Spleen (tissue), 11 donors: ENCODE measurements at regions not wholly inside any gene's neighbourhood (a gene's known extent, or its start where the extent isn't known, plus 50 kb on each side); places are given as distances from the start of the nearest gene placed in this dataset.

ENCODE experiments used
- DNase-seq: peaks from one replicate; pipeline ENCODE4 v3.0.0-alpha.2; 2020
- H3K27ac ChIP-seq, 8 donors: fragments of 200-600 bp; sonication (generic) in 7 of 8; 1 replicate in 4 of 8; 2 replicates in 4 of 8; pipeline versions ENCODE4 v1.5.0 to v1.8.0; 2016 to 2021; ENCODE audit warnings: inconsistent platforms in 4 of 8, mild to moderate bottlenecking in 4 of 8, moderate library complexity in 1 of 8
- H3K27me3 ChIP-seq, 7 donors: fragments of 200-600 bp; sonication (generic) in 6 of 7; replicated peaks in 1 of 7; 1 replicate in 4 of 7; 2 replicates in 3 of 7; pipeline versions ENCODE4 v1.5.0 to v1.8.0; 2016 to 2021; ENCODE audit warnings: inconsistent platforms in 3 of 7, mild to moderate bottlenecking in 1 of 7
- H3K36me3 ChIP-seq, 6 donors: fragments of 200-600 bp; sonication (generic) in 5 of 6; 1 replicate in 4 of 6; 2 replicates in 2 of 6; pipeline versions ENCODE4 v1.5.0 to v1.8.0; 2016 to 2021; ENCODE audit warnings: inconsistent platforms in 2 of 6
- H3K4me1 ChIP-seq, 6 donors: fragments of 200-600 bp; sonication (generic) in 5 of 6; 1 replicate in 3 of 6; 2 replicates in 3 of 6; pipeline versions ENCODE4 v1.5.0 to v1.8.0; 2016 to 2021; ENCODE audit warnings: inconsistent platforms in 3 of 6
- H3K4me3 ChIP-seq, 8 donors: fragments of 200-600 bp; sonication (generic) in 7 of 8; 1 replicate in 4 of 8; 2 replicates in 4 of 8; pipeline versions ENCODE4 v1.5.0 to v1.8.0; 2016 to 2021; ENCODE audit warnings: inconsistent platforms in 4 of 8, mild to moderate bottlenecking in 4 of 8, moderate library complexity in 2 of 8
- H3K9me3 ChIP-seq, 8 donors: fragments of 200-600 bp; sonication (generic) in 7 of 8; 1 replicate in 4 of 8; 2 replicates in 4 of 8; pipeline versions ENCODE4 v1.5.0 to v1.8.0; 2016 to 2021; ENCODE audit warnings: inconsistent platforms in 4 of 8
- CTCF ChIP-seq, 11 experiments: fragments of 200-600 bp in 7 of 11; fragments of 450-650 bp in 4 of 11; sonication (generic) in 4 of 11; IDR thresholded peaks in 8 of 11; conservative IDR thresholded peaks in 3 of 11; 1 replicate in 7 of 11; 2 replicates in 4 of 11; pipeline versions ENCODE4 v1.4.0 to v1.8.0; 2016 to 2021; ENCODE audit warnings: antibody characterized with exemption in 11 of 11, inconsistent platforms in 4 of 11, mild to moderate bottlenecking in 1 of 11
- POLR2A ChIP-seq, 3 donors: fragments of 450-650 bp; IDR thresholded peaks; one replicate each; pipeline ENCODE4 v1.5.1; 2017; ENCODE audit warnings: antibody characterized with exemption in 3 of 3, mild to moderate bottlenecking in 1 of 3
- POLR2AphosphoS5 ChIP-seq, 3 donors: sonication (generic); formaldehyde crosslinking; IDR thresholded peaks; one replicate each; pipeline ENCODE4 v1.5.1; 2017; ENCODE audit warnings: antibody characterized with exemption in 3 of 3
- WGBS, 5 donors: extraction: QIAGEN DNeasy Blood & Tissue Kit in 3 of 5; methylation state at CpG; one replicate each; pipeline versions ENCODE4 v1.1.5 to v1.1.7; 2013 to 2018; 5-methylcytosine and 5-hydroxymethylcytosine counted together
- intact Hi-C: fragments of 100-400 bp; cut with DNase I; formaldehyde crosslinking; loops from one replicate; pipeline ENCODE4 v1.15.0; 2023; ENCODE audit warnings: low total_unique reads
- donor health status: healthy with polysubstance abuse.
- donor health status: DM: no; HTN: no; CAD: no; lungs with moderate emphysema.
- donor health status: DM: no; HTN: no; CAD: no.
- donor health status: Bipolar disorder and iron deficiency.
- donor health status: healthy.
- donor health status: DM: no; HTN: no; CAD: no.
- donor health status: DM: yes; HTN: yes; CAD: no.

DNA sequence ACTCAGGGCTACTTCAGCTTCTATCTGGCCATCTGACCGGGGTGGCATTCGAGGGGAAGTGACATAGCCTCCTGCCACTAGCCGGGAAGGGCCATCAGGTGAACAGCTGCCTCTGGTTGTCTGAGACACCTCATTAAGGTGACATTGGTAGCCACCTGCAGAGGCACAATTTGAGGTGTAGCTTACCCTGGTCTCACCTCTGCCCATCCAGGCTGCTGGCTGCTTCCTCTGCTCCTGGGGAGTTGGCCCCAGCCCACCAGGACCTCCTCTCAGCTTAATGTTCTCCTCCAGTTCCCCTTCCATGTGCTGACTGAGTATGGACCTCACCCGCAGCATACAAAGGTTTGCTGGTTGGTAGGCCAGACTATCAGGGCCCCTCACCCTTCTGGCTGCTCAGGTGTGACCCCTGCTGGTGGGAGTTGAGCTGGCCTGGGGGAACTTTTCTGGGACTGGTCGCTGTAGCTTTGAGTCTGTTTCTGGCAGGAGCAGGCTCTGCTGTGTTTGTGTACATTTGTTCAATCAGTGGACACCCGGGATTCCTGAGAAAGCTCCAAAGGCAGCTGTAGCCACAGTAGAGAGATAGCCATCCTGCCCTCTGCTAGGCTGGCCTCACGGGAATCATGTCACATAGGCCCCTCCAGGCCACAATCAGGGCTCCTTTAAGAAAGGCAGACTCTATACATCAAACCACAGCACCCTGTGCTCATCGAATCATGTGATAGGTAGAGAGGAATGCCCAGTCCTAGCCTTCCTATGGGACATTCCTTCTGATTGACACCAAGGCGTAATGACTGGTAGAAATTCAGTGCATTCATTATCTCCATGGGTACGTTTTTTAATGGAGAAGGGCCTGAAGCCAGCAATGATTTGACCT is 295.1 kb upstream of the PLET1 start:
- 52 to 77% (median 64%) methylated on average over 8 to 10 of the region's 10 CpGs for WGBS, 5 donors
- intact Hi-C loops = loop anchor here (10.0 kb wide), 1 partner anchor 271 kb away; no protein-coding TSS in a partner anchor
- Histone ChIP-seq H3K27me3 (no peaks in the 10 kb centered on the region), H3K9me3 (no peaks in the 10 kb centered on the region), H3K36me3 (no peaks in the 10 kb centered on the region), H3K4me3 (no peak overlapping the region), H3K4me1 (no peaks in the 10 kb centered on the region), H3K27ac (no peak overlapping the region)
- TF ChIP-seq POLR2A (IDR thresholded peaks at IDR 0.05) (no peak), CTCF (IDR thresholded peaks at IDR 0.05 in 8 of 11, conservative IDR thresholded peaks at IDR 0.05 in 3 of 11) (peak in 10 of 11 experiments; percentile 9 to 73 (median 62))
- DNase-seq = peak; percentile 82

- H3K4me1 ChIP-seq = no peaks in the 10 kb centered on the region
- no peak overlapping the region for H3K4me3 ChIP-seq
- 79 to 90% (median 83%) methylated on average over 7 of the region's 7 CpGs for WGBS, 5 donors
- no peak overlapping the region for H3K27ac ChIP-seq
- no peaks in the 10 kb centered on the region for H3K9me3 ChIP-seq
- TF ChIP-seq CTCF (IDR thresholded peaks at IDR 0.05 in 8 of 11, conservative IDR thresholded peaks at IDR 0.05 in 3 of 11) (no peak), POLR2AphosphoS5 (IDR thresholded peaks at IDR 0.05) (no peak), POLR2A (IDR thresholded peaks at IDR 0.05) (no peak)
- intact Hi-C loops = loop anchor here (10.0 kb wide), 1 partner anchor 274 kb away; no protein-coding TSS in a partner anchor
- H3K27me3 ChIP-seq = no peaks in the 10 kb centered on the region
- DNase-seq = no peak
- no peaks in the 10 kb centered on the region for H3K36me3 ChIP-seq
These were observed 298.0 kb upstream of the PLET1 start for GRCh38 chr11:112558691-112559090.

- intact Hi-C loops = no loop called here
- Histone ChIP-seq H3K9me3 (no peaks in the 10 kb centered on the region), H3K4me1 (no peaks in the 10 kb centered on the region), H3K4me3 (no peak overlapping the region), H3K27ac (no peak overlapping the region), H3K36me3 (no peaks in the 10 kb centered on the region), H3K27me3 (no peaks in the 10 kb centered on the region)
- 78 to 91% (median 82%) methylated on average over 5 of the region's 5 CpGs for WGBS, 5 donors
- DNase-seq = no peak
- TF ChIP-seq CTCF (IDR thresholded peaks at IDR 0.05 in 8 of 11, conservative IDR thresholded peaks at IDR 0.05 in 3 of 11) (no peak), POLR2AphosphoS5 (IDR thresholded peaks at IDR 0.05) (no peak), POLR2A (IDR thresholded peaks at IDR 0.05) (no peak)
These were observed 303.1 kb upstream of the PLET1 start for GRCh38 chr11:112563808-112564207.

DNA sequence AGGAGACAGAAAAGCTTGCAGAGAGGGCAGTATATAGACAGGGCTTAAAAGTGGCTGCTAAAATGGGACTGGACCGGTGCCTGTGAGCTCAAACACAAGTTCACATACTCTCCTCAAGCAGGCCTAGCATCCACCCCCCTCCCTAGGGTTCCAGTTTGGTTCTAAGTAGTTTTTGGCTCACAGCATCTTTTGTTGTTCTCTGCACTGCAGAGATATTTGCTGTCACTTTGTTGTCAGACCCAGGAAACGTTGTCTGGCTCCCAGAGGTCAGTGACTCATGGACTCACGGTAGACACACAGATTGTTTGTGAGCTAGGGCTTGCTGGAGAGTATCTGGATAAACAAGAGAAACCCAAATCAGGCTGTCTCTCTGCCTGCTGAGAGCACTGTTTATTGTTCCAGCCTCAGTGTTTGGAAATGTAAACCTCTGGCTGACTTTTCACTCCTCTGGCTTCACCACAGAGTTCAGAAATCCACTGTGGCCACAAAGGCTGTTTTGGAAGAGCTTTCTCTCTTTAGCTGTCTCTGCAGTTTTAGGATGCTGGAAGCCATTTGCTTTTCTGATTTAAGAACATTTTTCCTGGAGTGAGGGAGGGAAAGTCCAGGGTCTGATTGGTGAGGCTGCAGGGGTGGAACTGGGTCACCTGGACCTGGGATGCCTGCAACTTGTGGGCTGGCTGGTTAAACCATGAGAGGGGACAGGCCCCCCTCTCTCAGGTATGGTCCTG is 303.7 kb upstream of the PLET1 start:
- DNase-seq = no peak
- H3K27ac ChIP-seq = no peak overlapping the region
- no peaks in the 10 kb centered on the region for H3K9me3 ChIP-seq
- intact Hi-C loops = no loop called here
- no peaks in the 10 kb centered on the region for H3K36me3 ChIP-seq
- TF ChIP-seq POLR2AphosphoS5 (IDR thresholded peaks at IDR 0.05) (no peak), POLR2A (IDR thresholded peaks at IDR 0.05) (no peak), CTCF (IDR thresholded peaks at IDR 0.05 in 8 of 11, conservative IDR thresholded peaks at IDR 0.05 in 3 of 11) (no peak)
- no peaks in the 10 kb centered on the region for H3K27me3 ChIP-seq
- WGBS, 5 donors = 50 to 63% (median 51%) methylated on average over 3 of the region's 3 CpGs
- H3K4me3 ChIP-seq = no peak overlapping the region
- H3K4me1 ChIP-seq = no peaks in the 10 kb centered on the region
